IPS-20b (cell line): ENCODE measurements at regions not wholly inside any gene's neighbourhood (a gene's known extent, or its start where the extent isn't known, plus 50 kb on each side); places are given as distances from the start of the nearest gene placed in this dataset.

Source experiments
- H3K27ac ChIP-seq: one replicate; pipeline ENCODE4 v1.5.1; 2013; ENCODE audit warnings: low read length
- H3K27me3 ChIP-seq: 2 replicates; pipeline ENCODE4 v1.6.1; 2013; ENCODE audit warnings: mild to moderate bottlenecking, low read length, inconsistent platforms; ENCODE audit not compliant: insufficient read depth
- H3K36me3 ChIP-seq: 2 replicates; pipeline ENCODE4 v1.6.1; 2013; ENCODE audit warnings: low read depth, mild to moderate bottlenecking, inconsistent platforms, low read length, moderate library complexity; ENCODE audit not compliant: insufficient read depth
- H3K4me1 ChIP-seq: 2 replicates; pipeline ENCODE4 v1.6.1; 2013; ENCODE audit warnings: mild to moderate bottlenecking, control low read depth, inconsistent platforms, low read length, moderate library complexity; ENCODE audit not compliant: insufficient read depth
- H3K4me3 ChIP-seq: 2 replicates; pipeline ENCODE4 v1.5.1; 2013; ENCODE audit warnings: mild to moderate bottlenecking, low read length, inconsistent platforms
- H3K9ac ChIP-seq: 2 replicates; pipeline ENCODE4 v1.6.1; 2013; ENCODE audit warnings: low read depth, mild to moderate bottlenecking, inconsistent platforms, low read length, moderate library complexity
- H3K9me3 ChIP-seq: 2 replicates; pipeline ENCODE4 v1.6.1; 2013; ENCODE audit warnings: mild to moderate bottlenecking, low read depth, low read length, inconsistent platforms; ENCODE audit not compliant: insufficient read depth

DNA sequence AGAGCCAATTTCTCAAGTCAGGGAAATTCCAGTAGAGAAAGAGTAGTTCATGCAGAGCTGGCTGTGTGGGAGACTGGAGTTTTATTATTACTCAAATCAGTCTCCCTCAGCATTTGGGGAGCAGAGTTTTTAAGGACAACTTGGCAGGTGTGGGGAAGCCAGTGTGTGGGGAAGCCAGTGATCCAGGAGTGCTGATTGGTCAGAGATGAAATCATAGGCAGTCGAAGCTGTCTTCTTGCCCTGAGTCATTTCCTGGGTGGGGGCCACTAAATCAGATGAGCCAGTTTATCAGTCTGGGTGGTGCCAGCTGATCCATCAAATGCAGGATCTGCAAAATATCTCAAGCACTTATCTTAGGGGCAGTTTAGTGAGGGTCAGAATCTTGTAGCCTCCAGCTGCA is 194.6 kb upstream of the NRG3 start:
- Histone ChIP-seq H3K36me3 (no peaks in the 10 kb centered on the region), H3K9me3 (no peaks in the 10 kb centered on the region), H3K27ac (no peak overlapping the region), H3K4me3 (no peak overlapping the region), H3K9ac (no peak overlapping the region), H3K4me1 (no peaks in the 10 kb centered on the region; the same call in 1 of the 2 replicates), H3K27me3 (no peaks in the 10 kb centered on the region)

DNA sequence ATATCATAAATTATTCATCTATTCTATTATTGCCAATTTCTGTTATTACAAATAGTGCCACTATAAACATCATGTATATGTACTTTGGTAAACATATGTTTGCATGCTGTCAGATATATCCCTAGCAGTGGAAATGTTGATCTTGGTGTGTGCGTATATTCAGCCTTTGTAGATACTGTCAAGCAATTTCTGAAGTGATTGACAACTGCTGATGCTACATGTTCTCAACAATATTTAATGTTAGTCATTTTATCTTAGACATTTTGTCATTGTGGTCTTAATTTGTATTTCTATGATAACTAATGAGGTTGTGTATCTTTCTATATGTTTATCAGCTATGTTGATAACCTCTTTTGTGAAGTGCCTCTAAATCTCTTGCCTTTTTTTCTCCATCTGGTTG is 186.5 kb upstream of the NRG3 start:
- Histone ChIP-seq H3K9ac (no peak overlapping the region), H3K36me3 (no peaks in the 10 kb centered on the region), H3K27ac (no peak overlapping the region), H3K4me1 (no peaks in the 10 kb centered on the region), H3K9me3 (no peaks in the 10 kb centered on the region), H3K27me3 (no peaks in the 10 kb centered on the region), H3K4me3 (no peak overlapping the region)

DNA sequence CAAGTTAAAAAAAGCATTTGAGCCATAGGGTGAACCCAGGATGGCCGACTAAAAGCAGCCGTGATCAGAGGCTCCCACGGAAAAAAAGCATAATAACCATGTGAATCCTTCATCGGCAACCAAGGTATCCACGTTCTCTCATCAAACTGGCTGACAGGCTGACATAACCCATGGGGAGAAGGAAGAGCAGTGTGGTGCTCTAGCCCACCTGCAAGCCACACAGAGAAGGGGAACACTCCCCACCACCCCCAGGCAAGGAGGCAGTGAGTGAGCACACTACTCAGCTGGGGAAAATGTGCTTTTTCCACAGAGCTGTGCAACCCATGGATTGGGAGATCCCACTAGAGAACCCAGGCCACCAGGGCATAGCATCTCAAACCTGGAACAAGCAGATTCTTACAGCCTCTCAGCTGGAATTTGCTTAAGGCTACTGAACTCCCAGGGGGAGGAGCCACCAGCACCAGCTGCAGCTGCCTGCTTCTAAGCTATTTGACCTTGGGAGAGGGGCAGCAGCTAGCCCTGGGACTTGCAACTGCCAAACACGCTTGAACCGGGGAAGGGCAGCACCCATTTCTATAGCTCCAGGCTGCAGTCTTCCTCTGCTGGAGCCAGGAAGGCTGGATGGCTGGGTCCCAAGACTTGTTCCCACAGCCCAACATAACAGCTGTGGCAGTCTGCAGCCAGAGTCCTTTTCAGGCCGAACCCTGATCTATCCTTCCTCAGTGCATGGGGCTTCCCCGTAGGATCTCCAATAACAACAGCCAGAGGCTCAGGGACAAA is 178.2 kb upstream of the NRG3 start:
- Histone ChIP-seq H3K27me3 (no peaks in the 10 kb centered on the region), H3K9me3 (no peaks in the 10 kb centered on the region; the same call in 1 of the 2 replicates), H3K36me3 (no peaks in the 10 kb centered on the region), H3K4me1 (peaks cover 3% of the 10 kb centered on the region; the same call in 1 of the 2 replicates), H3K4me3 (no peak overlapping the region), H3K27ac (no peak overlapping the region), H3K9ac (no peak overlapping the region)

DNA sequence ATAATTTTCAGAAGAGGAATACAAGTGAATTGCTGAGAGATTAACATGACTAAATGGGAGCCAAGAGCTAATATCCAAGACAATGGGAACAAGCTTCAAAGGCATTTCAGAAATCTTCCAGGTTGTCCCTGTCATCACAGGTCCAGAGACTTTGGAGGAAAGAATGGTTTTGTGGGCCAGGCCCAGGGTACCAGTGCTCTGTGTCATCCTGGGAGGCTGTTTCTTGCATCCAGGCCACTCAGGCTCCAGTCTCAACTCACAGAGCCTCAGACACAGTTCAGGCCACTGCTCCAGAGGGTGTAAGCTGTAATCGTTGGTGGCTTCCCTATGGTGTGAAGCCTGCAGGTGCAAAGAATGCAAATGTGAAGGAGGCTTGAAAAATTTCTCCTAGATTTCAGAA is 170.4 kb upstream of the NRG3 start:
- Histone ChIP-seq H3K4me3 (no peak overlapping the region), H3K36me3 (no peaks in the 10 kb centered on the region)

DNA sequence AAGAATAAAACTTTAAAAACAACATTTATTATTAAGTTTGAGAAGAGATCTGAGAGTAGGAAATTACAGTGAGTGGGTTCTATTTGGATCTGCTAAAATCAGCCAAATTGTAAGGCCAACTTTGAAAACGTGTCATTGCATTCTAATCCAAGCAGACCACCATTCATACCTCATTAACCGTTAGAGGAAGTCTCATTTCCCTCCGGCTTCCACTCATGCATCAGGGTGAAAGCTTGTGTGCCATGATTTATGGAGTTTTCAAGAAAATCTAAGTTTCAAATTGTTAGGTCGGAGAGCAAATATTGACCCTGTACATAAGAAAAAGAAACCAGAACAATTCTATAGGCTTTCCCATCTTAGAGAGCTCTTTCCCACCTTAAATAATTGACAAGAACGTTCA is 166.6 kb upstream of the NRG3 start:
- Histone ChIP-seq H3K27ac (no peak overlapping the region), H3K9ac (no peak overlapping the region), H3K36me3 (no peaks in the 10 kb centered on the region), H3K4me1 (0 out of 2 replicates have a peak, but pooled peaks cover 6% of the 10 kb centered on the region), H3K4me3 (no peak overlapping the region), H3K27me3 (no peaks in the 10 kb centered on the region), H3K9me3 (no peaks in the 10 kb centered on the region)

More for the DNA sequence above, 170.4 kb upstream of the NRG3 start:
- no peak overlapping the region for H3K27ac ChIP-seq
- H3K4me1 ChIP-seq, result 0 out of 2 replicates have a peak, but pooled peaks cover 6% of the 10 kb centered on the region
- no peaks in the 10 kb centered on the region for H3K27me3 ChIP-seq
- no peak overlapping the region for H3K9ac ChIP-seq
- no peaks in the 10 kb centered on the region; the same call in 1 of the 2 replicates for H3K9me3 ChIP-seq

DNA sequence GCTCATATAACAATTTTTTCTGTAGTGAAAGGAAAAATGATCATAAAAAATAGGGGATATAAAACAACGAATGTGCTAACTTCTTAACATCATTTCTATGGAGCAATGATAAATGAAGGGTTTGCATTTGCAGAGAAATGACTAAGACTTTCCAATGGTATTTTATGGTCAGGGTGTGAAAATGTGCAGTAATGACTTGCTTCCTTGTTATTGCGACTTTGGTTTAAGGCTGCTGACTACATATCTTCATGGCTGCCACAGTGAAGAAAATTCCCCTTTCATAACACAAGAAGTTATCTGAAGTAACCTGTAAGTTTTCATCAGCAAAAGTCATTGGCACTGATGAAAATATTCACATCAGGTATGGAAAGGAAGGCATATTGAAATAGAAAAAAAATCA is 166.1 kb upstream of the NRG3 start:
- Histone ChIP-seq H3K36me3 (no peaks in the 10 kb centered on the region), H3K9ac (no peak overlapping the region), H3K27me3 (no peaks in the 10 kb centered on the region), H3K27ac (no peak overlapping the region), H3K4me1 (0 out of 2 replicates have a peak, but pooled peaks cover 5% of the 10 kb centered on the region), H3K9me3 (no peaks in the 10 kb centered on the region), H3K4me3 (no peak overlapping the region)

DNA sequence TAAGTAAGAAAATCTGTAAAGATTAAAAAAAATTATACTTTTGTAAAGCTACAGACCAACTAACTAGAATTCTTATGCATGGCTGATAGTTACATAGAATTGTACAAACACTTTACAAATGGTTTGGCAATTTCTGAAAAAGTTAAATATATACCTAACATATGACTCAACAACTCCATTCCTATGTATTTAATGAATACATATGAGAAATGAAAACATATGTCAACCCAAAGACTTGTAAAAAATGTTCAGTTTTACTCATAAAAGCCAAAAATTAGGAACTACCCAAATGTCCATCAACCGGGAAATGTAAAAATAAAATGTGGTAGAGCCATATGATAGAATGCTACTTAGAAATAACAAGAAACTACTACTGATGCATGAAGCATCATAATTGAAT is 152.6 kb upstream of the NRG3 start:
- Histone ChIP-seq H3K4me1 (peaks cover 7% of the 10 kb centered on the region; the same call in 1 of the 2 replicates), H3K9ac (no peak overlapping the region), H3K9me3 (peaks cover 13% of the 10 kb centered on the region; the same call in 1 of the 2 replicates), H3K27ac (no peak overlapping the region), H3K4me3 (no peak overlapping the region), H3K36me3 (no peaks in the 10 kb centered on the region), H3K27me3 (no peaks in the 10 kb centered on the region)

DNA sequence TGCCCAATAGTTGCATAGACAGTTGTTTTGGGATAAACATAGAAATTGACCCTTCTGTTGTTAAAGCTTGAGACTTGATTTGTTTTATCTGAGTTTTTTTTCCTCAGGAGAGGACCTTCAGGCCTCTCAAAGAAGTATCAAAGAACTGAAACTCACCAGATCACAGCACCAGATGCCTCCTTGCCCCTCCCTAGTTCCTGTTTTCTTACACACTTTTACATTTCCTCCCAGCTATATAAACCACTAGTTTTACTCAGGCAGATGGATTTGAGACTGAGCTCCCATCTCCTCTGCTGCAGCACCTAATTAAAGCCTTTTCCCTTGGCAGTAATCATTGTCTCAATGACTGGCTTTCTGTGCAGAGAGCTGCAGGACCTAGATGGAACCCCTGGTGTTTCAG is 150.6 kb upstream of the NRG3 start:
- H3K9ac ChIP-seq, result no peak overlapping the region
- peaks cover 15% of the 10 kb centered on the region; the same call in 1 of the 2 replicates for H3K4me1 ChIP-seq
- H3K27me3 ChIP-seq, result no peaks in the 10 kb centered on the region
- H3K27ac ChIP-seq, result no peak overlapping the region
- no peak overlapping the region for H3K4me3 ChIP-seq
- H3K36me3 ChIP-seq, result no peaks in the 10 kb centered on the region
- H3K9me3 ChIP-seq, result peaks cover 13% of the 10 kb centered on the region; the same call in 1 of the 2 replicates

DNA sequence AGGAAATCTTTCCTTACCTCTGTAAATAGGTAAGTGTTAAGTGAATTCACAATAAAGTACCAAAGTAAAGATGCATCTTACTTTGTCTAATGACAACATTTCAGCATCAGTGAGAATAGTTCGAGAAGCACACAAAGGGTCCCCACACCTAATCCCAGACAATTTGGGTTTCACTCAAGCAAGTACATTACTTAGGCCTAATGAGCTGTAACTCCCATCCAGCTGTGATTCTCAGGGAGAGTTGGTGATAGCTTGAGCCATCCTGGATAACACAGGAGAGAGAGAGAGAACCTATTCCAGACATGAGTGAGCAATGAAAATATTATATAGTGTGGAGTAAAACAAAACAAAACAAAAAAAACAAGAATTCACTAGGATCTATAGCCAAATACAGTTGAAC is 149.1 kb upstream of the NRG3 start:
- H3K4me3 ChIP-seq, result no peak overlapping the region
- no peak overlapping the region for H3K9ac ChIP-seq
- no peak overlapping the region for H3K27ac ChIP-seq
- peaks cover 13% of the 10 kb centered on the region; the same call in 1 of the 2 replicates for H3K9me3 ChIP-seq
- H3K4me1 ChIP-seq, result peaks cover 15% of the 10 kb centered on the region; the same call in 1 of the 2 replicates
- H3K36me3 ChIP-seq, result no peaks in the 10 kb centered on the region
- H3K27me3 ChIP-seq, result no peaks in the 10 kb centered on the region

DNA sequence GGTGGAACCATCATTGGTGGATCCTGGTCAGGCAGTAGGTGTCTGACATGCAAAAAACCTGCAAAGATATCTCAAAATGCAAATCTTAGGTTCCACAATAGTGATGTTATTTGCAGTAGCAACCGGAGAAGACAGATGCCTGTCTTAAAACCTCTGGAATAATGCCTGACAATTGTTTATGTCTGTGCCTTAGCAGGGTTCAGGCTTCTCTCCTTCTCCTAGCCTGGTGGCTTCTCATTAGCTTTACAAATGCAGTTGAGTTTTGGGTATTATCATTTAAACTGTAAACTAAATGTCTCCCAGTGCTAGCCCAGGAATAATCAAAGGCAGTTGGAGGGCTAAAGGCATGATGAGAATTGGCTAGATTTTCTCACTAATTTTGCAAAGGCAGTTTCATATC is 146.3 kb upstream of the NRG3 start:
- H3K4me3 ChIP-seq, result no peak overlapping the region
- no peaks in the 10 kb centered on the region for H3K27me3 ChIP-seq
- peaks cover 13% of the 10 kb centered on the region; the same call in 1 of the 2 replicates for H3K9me3 ChIP-seq
- H3K27ac ChIP-seq, result no peak overlapping the region
- peaks cover 15% of the 10 kb centered on the region; the same call in 1 of the 2 replicates for H3K4me1 ChIP-seq
- H3K9ac ChIP-seq, result no peak overlapping the region
- H3K36me3 ChIP-seq, result no peaks in the 10 kb centered on the region

DNA sequence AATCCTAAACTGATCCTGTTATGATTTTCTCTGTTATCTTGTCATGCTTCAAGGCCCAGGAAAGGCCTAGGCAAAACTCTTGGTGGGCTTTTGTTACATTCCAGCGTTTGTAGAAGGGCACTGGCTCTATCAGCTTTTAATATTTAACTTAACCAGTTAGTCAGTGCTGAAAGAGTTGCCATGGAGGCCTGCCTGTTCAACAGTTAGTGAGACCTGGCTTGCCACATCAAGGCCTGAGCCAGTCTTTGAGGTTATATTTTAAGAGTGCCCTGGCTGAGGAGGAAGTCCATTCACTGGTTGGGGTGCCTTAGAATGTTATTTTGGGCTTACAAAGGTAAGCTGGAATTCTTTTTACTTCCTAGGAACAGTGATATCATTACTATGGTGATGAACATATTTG is 144.1 kb upstream of the NRG3 start:
- Histone ChIP-seq H3K9ac (no peak overlapping the region), H3K27me3 (no peaks in the 10 kb centered on the region), H3K9me3 (0 out of 2 replicates have a peak, but pooled peaks cover 10% of the 10 kb centered on the region), H3K27ac (no peak overlapping the region), H3K4me1 (peaks cover 15% of the 10 kb centered on the region; the same call in 1 of the 2 replicates), H3K4me3 (no peak overlapping the region), H3K36me3 (no peaks in the 10 kb centered on the region)

DNA sequence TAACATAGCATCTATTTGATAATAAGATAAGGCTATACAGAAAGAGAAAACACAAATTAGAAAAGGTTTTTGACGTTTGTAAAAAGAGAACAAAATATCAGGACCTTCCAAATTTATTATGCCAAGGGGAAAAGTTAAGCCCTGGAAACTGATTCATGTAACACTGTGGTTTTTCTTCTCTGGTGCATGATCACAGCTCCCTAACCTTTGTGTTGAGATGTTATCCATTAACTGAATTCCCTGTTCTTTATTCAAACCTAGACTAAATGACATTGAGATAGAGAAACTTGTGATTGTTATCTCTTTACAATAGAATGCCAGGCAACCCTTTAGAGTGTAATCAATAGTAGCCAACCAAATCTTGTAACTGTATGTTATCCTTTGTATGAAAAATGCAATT is 141.5 kb upstream of the NRG3 start:
- H3K9me3 ChIP-seq, result 0 out of 2 replicates have a peak, but pooled peaks cover 10% of the 10 kb centered on the region
- H3K27ac ChIP-seq, result no peak overlapping the region

More for the DNA sequence above, 141.5 kb upstream of the NRG3 start:
- no peak overlapping the region for H3K4me3 ChIP-seq
- H3K36me3 ChIP-seq, result no peaks in the 10 kb centered on the region
- H3K4me1 ChIP-seq, result peaks cover 1% of the 10 kb centered on the region; the same call in 1 of the 2 replicates
- no peaks in the 10 kb centered on the region for H3K27me3 ChIP-seq
- H3K9ac ChIP-seq, result no peak overlapping the region
